ENCODE measurements at regions not wholly inside any gene's neighbourhood (a gene's known extent, or its start where the extent isn't known, plus 50 kb on each side); places are given as distances from the start of the nearest gene placed in this dataset.

- TF ChIP-seq CTCF (conservative IDR thresholded peaks at IDR 0.05; ENCODE audit: low read length): no peak
- TF ChIP-seq EZH2phosphoT487 (IDR thresholded peaks at IDR 0.05; ENCODE audit: borderline replicate concordance, low read depth, low read length): no peak
Measured at GRCh38 chr18:75562216-75562615, 134.7 kb upstream of the SMIM21 start.
